Mucosa of descending colon (tissue), 3 donors: ENCODE measurements at regions not wholly inside any gene's neighbourhood (a gene's known extent, or its start where the extent isn't known, plus 50 kb on each side); places are given as distances from the start of the nearest gene placed in this dataset.

ENCODE experiments used
- ATAC-seq: fragments of 200-7000 bp; cut with Tn5 transposase; one replicate; pipeline ENCODE4 v1.9.1; 2020; ENCODE audit warnings: mild to moderate bottlenecking, moderate library complexity
- DNase-seq, 3 donors: peaks; one replicate each; pipeline ENCODE4 v3.0.0-alpha.2; 2020
- H3K36me3 ChIP-seq: fragments of 200-600 bp; one replicate; pipeline ENCODE4 v1.8.0; 2021; ENCODE audit warnings: low read depth, mild to moderate bottlenecking
- H3K4me1 ChIP-seq: fragments of 200-600 bp; one replicate; pipeline ENCODE4 v1.8.0; 2021; ENCODE audit warnings: low read depth, mild to moderate bottlenecking
- H3K4me3 ChIP-seq: fragments of 200-600 bp; one replicate; pipeline ENCODE4 v1.8.0; 2021; ENCODE audit warnings: mild to moderate bottlenecking
- H3K9me3 ChIP-seq: fragments of 200-600 bp; one replicate; pipeline ENCODE4 v1.8.0; 2021; ENCODE audit warnings: mild to moderate bottlenecking
- CTCF ChIP-seq: fragments of 200-600 bp; IDR thresholded peaks from one replicate; pipeline ENCODE4 v1.8.0; 2022; ENCODE audit warnings: antibody characterized with exemption, mild to moderate bottlenecking
- intact Hi-C, 2 donors: fragments of 100-400 bp; cut with DNase I in 1 of 2; cut with micrococcal nuclease in 1 of 2; formaldehyde crosslinking; loops; one replicate each; pipeline versions ENCODE4 v1.11.0 to v1.11.1; 2022; cut with DNase I, micrococcal nuclease
- donor health status: DM: no; HTN: no; CAD: no; lungs with moderate emphysema.
- donor health status: DM: no; HTN: no; CAD: no.
- donor health status: DM: no; HTN: yes; CAD: no.

GRCh38 chr17:63275318-63275970, 170.7 kb downstream of the CYB561 start:
- Histone ChIP-seq H3K4me1 (no peaks in the 10 kb centered on the region), H3K9me3 (no peaks in the 10 kb centered on the region), H3K4me3 (no peak overlapping the region), H3K36me3 (no peaks in the 10 kb centered on the region)
- ATAC-seq = peak; percentile 70
- intact Hi-C loops = no loop called here
- no peak for DNase-seq
- TF ChIP-seq CTCF = no peak

GRCh38 chr17:63275971-63276745, 169.9 kb downstream of the CYB561 start:
- H3K4me1 ChIP-seq = no peaks in the 10 kb centered on the region
- TF ChIP-seq CTCF = no peak
- no peaks in the 10 kb centered on the region for H3K36me3 ChIP-seq
- ATAC-seq = no peak
- no peaks in the 10 kb centered on the region for H3K9me3 ChIP-seq
- DNase-seq = no peak
- intact Hi-C loops = no loop called here
- H3K4me3 ChIP-seq = no peak overlapping the region

GRCh38 chr17:63276821-63277220, 169.3 kb downstream of the CYB561 start:
- Histone ChIP-seq H3K4me1 (no peaks in the 10 kb centered on the region), H3K4me3 (no peak overlapping the region), H3K36me3 (no peaks in the 10 kb centered on the region), H3K9me3 (no peaks in the 10 kb centered on the region)
- intact Hi-C loops = no loop called here
- no peak for TF ChIP-seq CTCF
- ATAC-seq = no peak
- no peak for DNase-seq

GRCh38 chr17:63277629-63278028, 168.5 kb downstream of the CYB561 start:
- TF ChIP-seq CTCF = no peak
- intact Hi-C loops = no loop called here
- Histone ChIP-seq H3K4me1 (no peaks in the 10 kb centered on the region), H3K36me3 (no peaks in the 10 kb centered on the region), H3K4me3 (no peak overlapping the region), H3K9me3 (no peaks in the 10 kb centered on the region)
- ATAC-seq (no peak), DNase-seq (no peak)

GRCh38 chr17:63278728-63279442, 167.2 kb downstream of the CYB561 start:
- ATAC-seq (no peak), DNase-seq (no peak)
- no peak for TF ChIP-seq CTCF
- intact Hi-C loops = no loop called here
- Histone ChIP-seq H3K9me3 (no peaks in the 10 kb centered on the region), H3K4me1 (no peaks in the 10 kb centered on the region), H3K36me3 (no peaks in the 10 kb centered on the region), H3K4me3 (no peak overlapping the region)
